A673 (cell line): ENCODE measurements at regions not wholly inside any gene's neighbourhood (a gene's known extent, or its start where the extent isn't known, plus 50 kb on each side); places are given as distances from the start of the nearest gene placed in this dataset.

Source experiments
- BruUV-seq: library from RNA; stranded (reverse); fragments of 400-500 nt; replicated peaks from 2 replicates; lab custom pipeline; 2021; lab: Mats Ljungman, UMichigan
- CTCF ChIA-PET: fragments of 300-600 bp; sonication (Branson Sonifier 250); formaldehyde crosslinking; loops from one replicate; lab custom pipeline; 2022; ENCODE audit warnings: antibody characterized with exemption; lab: Charles Lee
- POLR2A ChIA-PET: fragments of 300-600 bp; sonication (Branson Sonifier 250); formaldehyde crosslinking; loops from one replicate; lab custom pipeline; 2022; ENCODE audit warnings: antibody characterized with exemption; ENCODE audit not compliant: low non-redundant PET; lab: Charles Lee
- DNase-seq: peaks from one replicate; pipeline ENCODE4 v3.0.0-alpha.2; 2015; ENCODE audit warnings: low spot score
- H3K27ac ChIP-seq: fragments of 200-600 bp; sonication (generic); 2 replicates; pipeline ENCODE4 v1.5.1; 2016; ENCODE audit warnings: mixed run types, low read depth, mild to moderate bottlenecking, mixed read lengths, antibody characterized with exemption, low read length; ENCODE audit not compliant: poor library complexity, severe bottlenecking
- H3K27me3 ChIP-seq: fragments of 200-600 bp; sonication (generic); replicated peaks from 2 replicates; pipeline ENCODE4 v1.6.1; 2017; ENCODE audit warnings: mixed run types, low read depth, mild to moderate bottlenecking, mixed read lengths, antibody characterized with exemption, low read length; ENCODE audit not compliant: insufficient read depth, poor library complexity
- H3K36me3 ChIP-seq: fragments of 200-600 bp; sonication (generic); 2 replicates; pipeline ENCODE4 v1.6.1; 2016; ENCODE audit warnings: mixed run types, mild to moderate bottlenecking, mixed read lengths, antibody characterized with exemption, low read length; ENCODE audit not compliant: insufficient read depth, poor library complexity, severe bottlenecking
- H3K4me1 ChIP-seq: fragments of 200-600 bp; sonication (generic); 2 replicates; pipeline ENCODE4 v1.6.1; 2017; ENCODE audit warnings: mixed run types, mild to moderate bottlenecking, mixed read lengths, antibody characterized with exemption, low read length; ENCODE audit not compliant: insufficient read depth, poor library complexity, severe bottlenecking
- H3K4me3 ChIP-seq: fragments of 200-600 bp; sonication (generic); 2 replicates; pipeline ENCODE4 v1.5.1; 2016; ENCODE audit warnings: low read depth, mixed run types, mild to moderate bottlenecking, mixed read lengths, low read length; ENCODE audit not compliant: poor library complexity, severe bottlenecking
- H3K9me3 ChIP-seq: fragments of 200-600 bp; sonication (generic); 2 replicates; pipeline ENCODE4 v1.6.1; 2016; ENCODE audit warnings: mixed run types, low read depth, mild to moderate bottlenecking, mixed read lengths, antibody characterized with exemption, low read length; ENCODE audit not compliant: poor library complexity, severe bottlenecking
- CTCF ChIP-seq: fragments of 300-800, 200-600 bp; sonication (generic); conservative IDR thresholded peaks from 2 replicates; pipeline ENCODE4 v1.5.1; 2017; ENCODE audit warnings: low read depth, mild to moderate bottlenecking, antibody characterized with exemption, low read length, moderate library complexity, mixed read lengths
- EZH2 ChIP-seq: fragments of 200-600 bp; sonication (generic); IDR thresholded peaks from 2 replicates; pipeline ENCODE4 v1.6.1; 2017; ENCODE audit warnings: borderline replicate concordance, low read depth, mild to moderate bottlenecking, mixed read lengths, antibody characterized with exemption, low read length; ENCODE audit not compliant: poor library complexity, severe bottlenecking
- intact Hi-C: fragments of 100-400 bp; cut with micrococcal nuclease; formaldehyde crosslinking; loops from one replicate; pipeline ENCODE4 v1.10.0; 2022; ENCODE audit not compliant: unreplicated experiment

GRCh38 chr12:60042835-60043234, 447.0 kb downstream of the SLC16A7 start:
- CTCF ChIA-PET, result no interaction called here
- POLR2A ChIA-PET, result no interaction called here
- BruUV-seq, result no TSS peak
- DNase-seq, result no peak
- Histone ChIP-seq H3K4me1 (no peaks in the 10 kb centered on the region), H3K36me3 (no peaks in the 10 kb centered on the region), H3K4me3 (no peak overlapping the region), H3K27me3 (no peaks in the 10 kb centered on the region), H3K27ac (no peak overlapping the region), H3K9me3 (no peaks in the 10 kb centered on the region)
- intact Hi-C loops, result no loop called here
- TF ChIP-seq CTCF (no peak), EZH2 (no peak)

- H3K4me1 ChIP-seq, result no peaks in the 10 kb centered on the region
- intact Hi-C loops, result no loop called here
- H3K27ac ChIP-seq, result no peak overlapping the region
- ChIA-PET POLR2A (no interaction called here), CTCF (no interaction called here)
- no peak overlapping the region for H3K4me3 ChIP-seq
- H3K27me3 ChIP-seq, result no peaks in the 10 kb centered on the region
- TF ChIP-seq EZH2, result no peak
- BruUV-seq, result no TSS peak
- no peak for DNase-seq
- H3K9me3 ChIP-seq, result no peaks in the 10 kb centered on the region
- no peaks in the 10 kb centered on the region for H3K36me3 ChIP-seq
Observed at GRCh38 chr12:60043236-60043635, 447.4 kb downstream of the SLC16A7 start.

GRCh38 chr12:60052483-60052882, 456.7 kb downstream of the SLC16A7 start:
- no TSS peak for BruUV-seq
- H3K27me3 ChIP-seq, result no peaks in the 10 kb centered on the region
- ChIA-PET POLR2A (no interaction called here), CTCF (no interaction called here)
- no peaks in the 10 kb centered on the region for H3K36me3 ChIP-seq
- H3K9me3 ChIP-seq, result no peaks in the 10 kb centered on the region
- intact Hi-C loops, result no loop called here
- H3K27ac ChIP-seq, result no peak overlapping the region
- H3K4me3 ChIP-seq, result no peak overlapping the region
- TF ChIP-seq CTCF, result no peak
- no peak for DNase-seq
- H3K4me1 ChIP-seq, result no peaks in the 10 kb centered on the region

GRCh38 chr12:60059180-60059579, 463.4 kb downstream of the SLC16A7 start:
- intact Hi-C loops, result no loop called here
- H3K36me3 ChIP-seq, result no peaks in the 10 kb centered on the region
- POLR2A ChIA-PET, result no interaction called here
- no peak overlapping the region for H3K27ac ChIP-seq
- CTCF ChIA-PET, result no interaction called here
- no TSS peak for BruUV-seq
- TF ChIP-seq CTCF, result no peak
- TF ChIP-seq EZH2, result no peak
- no peak overlapping the region for H3K4me3 ChIP-seq
- H3K4me1 ChIP-seq, result no peaks in the 10 kb centered on the region
- H3K9me3 ChIP-seq, result no peaks in the 10 kb centered on the region
- H3K27me3 ChIP-seq, result no peaks in the 10 kb centered on the region
- no peak for DNase-seq
